NT2/D1 (cell line): ENCODE measurements at regions not wholly inside any gene's neighbourhood (a gene's known extent, or its start where the extent isn't known, plus 50 kb on each side); places are given as distances from the start of the nearest gene placed in this dataset.

Source experiments
- SUZ12 ChIP-seq: IDR thresholded peaks from 2 replicates; pipeline ENCODE4 v1.6.1; 2011; ENCODE audit not compliant: insufficient read length, insufficient read depth; ENCODE audit errors: extremely low read depth
- YY1 ChIP-seq: IDR thresholded peaks from 2 replicates; pipeline ENCODE4 v1.6.1; 2011; ENCODE audit not compliant: insufficient read length, insufficient read depth
- ZNF274 ChIP-seq: IDR thresholded peaks from 2 replicates; pipeline ENCODE4 v1.6.1; 2011; ENCODE audit warnings: mild to moderate bottlenecking, low read depth, low read length

DNA sequence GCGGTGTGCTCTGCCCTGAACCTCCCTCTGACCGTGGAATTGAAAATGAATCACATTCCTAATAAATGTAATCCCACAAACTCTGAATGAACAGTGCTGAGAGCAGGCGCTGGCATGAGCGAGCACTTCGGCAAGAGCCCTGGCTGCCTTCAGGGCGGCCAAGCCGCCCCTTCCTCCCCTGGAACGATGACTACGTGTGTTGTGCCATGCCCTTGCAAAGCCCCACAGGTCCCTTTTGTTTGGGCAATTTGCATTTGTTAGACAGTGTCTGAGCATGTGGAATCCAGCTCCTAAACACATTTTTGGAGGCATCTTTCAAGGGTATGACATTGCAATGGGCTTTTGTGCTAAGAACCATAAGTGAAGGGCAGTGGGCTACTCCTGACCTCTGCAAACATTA is 95.6 kb upstream of the MKI67 start:
- TF ChIP-seq ZNF274 = no peak
- TF ChIP-seq YY1 = no peak
- TF ChIP-seq SUZ12 = no peak
